BLaER1 treated with 17β-estradiol and CSF1 and Interleukin-3, amounts not matched to agents 10 nM and 100 nM (cell line): ENCODE measurements at regions not wholly inside any gene's neighbourhood (a gene's known extent, or its start where the extent isn't known, plus 50 kb on each side); places are given as distances from the start of the nearest gene placed in this dataset.

ENCODE experiments used
- H3K27ac ChIP-seq, 11 experiments: shearing (Covaris generic); formaldehyde crosslinking; 2 replicates each; pipeline ENCODE4 v1.8.1; 2022
- H3K27me3 ChIP-seq, 11 experiments: shearing (Covaris generic); formaldehyde crosslinking; 2 replicates each; pipeline ENCODE4 v1.8.1; 2022
- H3K36me3 ChIP-seq, 11 experiments: shearing (Covaris generic); formaldehyde crosslinking; 2 replicates each; pipeline ENCODE4 v1.8.1; 2022
- H3K4me1 ChIP-seq, 10 experiments: shearing (Covaris generic); formaldehyde crosslinking; 2 replicates each; pipeline ENCODE4 v1.8.1; 2022
- H3K4me2 ChIP-seq, 11 experiments: shearing (Covaris generic); formaldehyde crosslinking; 2 replicates each; pipeline ENCODE4 v1.8.1; 2022
- H3K4me3 ChIP-seq, 10 experiments: shearing (Covaris generic); formaldehyde crosslinking; 2 replicates each; pipeline ENCODE4 v1.8.1; 2022
- H3K9ac ChIP-seq, 11 experiments: shearing (Covaris generic); formaldehyde crosslinking; 2 replicates each; pipeline ENCODE4 v1.8.1; 2022
- H3K9me3 ChIP-seq, 11 experiments: shearing (Covaris generic); formaldehyde crosslinking; replicated peaks in 1 of 11; 2 replicates each; pipeline ENCODE4 v1.8.1; 2022
- H4K20me1 ChIP-seq, 11 experiments: shearing (Covaris generic); formaldehyde crosslinking; 2 replicates each; pipeline ENCODE4 v1.8.1; 2022
- Cebpa-rat ChIP-seq, 11 experiments: shearing (Covaris generic); IDR thresholded peaks; 2 replicates each; pipeline ENCODE4 v1.8.1; 2022

GRCh38 chr6:149168968-149169367 is 148.5 kb upstream of the TAB2 start:
- peak overlapping the region in 8 of 11 experiments; percentile 18 to 53 (median 42); a peak in 16 of 22 replicates for H3K27ac ChIP-seq
- peak overlapping the region; percentile 74 to 90 (median 86) for H3K4me2 ChIP-seq
- peak overlapping the region in 8 of 10 experiments; percentile 2 to 34 (median 23); a peak in 10 of 20 replicates for H3K4me3 ChIP-seq
- peaks cover 0 to 19% (median 4%) of the 10 kb centered on the region in 11 experiments; a peak in 6 of 22 replicates for H3K9me3 ChIP-seq
- no peaks in the 10 kb centered on the region for H3K36me3 ChIP-seq
- no peak for TF ChIP-seq Cebpa-rat (IDR thresholded peaks at IDR 0.05)
- H3K4me1 ChIP-seq: peaks cover 32 to 66% (median 43%) of the 10 kb centered on the region in 10 experiments
- no peaks in the 10 kb centered on the region for H3K27me3 ChIP-seq
- no peaks in the 10 kb centered on the region for H4K20me1 ChIP-seq
- H3K9ac ChIP-seq: peak overlapping the region in 4 of 11 experiments; percentile 6 to 26 (median 16); a peak in 3 of 22 replicates

- Histone ChIP-seq H3K27ac (peak overlapping the region in 4 of 11 experiments; percentile 18 to 53 (median 33); a peak in 6 of 22 replicates), H3K9ac (peak overlapping the region in 1 of 11 experiments; percentile 6; a peak in 1 of 22 replicates), H3K36me3 (no peaks in the 10 kb centered on the region), H3K4me2 (peak overlapping the region; percentile 74 to 90 (median 86)), H3K4me1 (peaks cover 32 to 66% (median 42%) of the 10 kb centered on the region in 10 experiments), H3K9me3 (peaks cover 0 to 19% (median 4%) of the 10 kb centered on the region in 11 experiments; a peak in 5 of 22 replicates), H4K20me1 (no peaks in the 10 kb centered on the region), H3K27me3 (no peaks in the 10 kb centered on the region), H3K4me3 (peak overlapping the region in 1 of 10 experiments; percentile 30; a peak in 1 of 20 replicates)
- TF ChIP-seq Cebpa-rat (IDR thresholded peaks at IDR 0.05): no peak
Observed at GRCh38 chr6:149169761-149170511, 147.6 kb upstream of the TAB2 start.

- Histone ChIP-seq H3K27me3 (no peaks in the 10 kb centered on the region), H3K9me3 (peaks cover 0 to 19% (median 4%) of the 10 kb centered on the region in 11 experiments; a peak in 5 of 22 replicates), H3K4me2 (peak overlapping the region in 2 of 11 experiments; percentile 14 to 86; a peak in 1 of 22 replicates), H4K20me1 (no peaks in the 10 kb centered on the region), H3K36me3 (no peaks in the 10 kb centered on the region), H3K4me3 (no peak overlapping the region), H3K9ac (no peak overlapping the region), H3K4me1 (peaks cover 32 to 62% (median 42%) of the 10 kb centered on the region in 10 experiments), H3K27ac (no peak overlapping the region)
- TF ChIP-seq Cebpa-rat (IDR thresholded peaks at IDR 0.05): no peak
Observed at GRCh38 chr6:149170564-149171452, 146.7 kb upstream of the TAB2 start.

GRCh38 chr6:149173222-149173621 is 144.3 kb upstream of the TAB2 start:
- no peak for TF ChIP-seq Cebpa-rat (IDR thresholded peaks at IDR 0.05)
- Histone ChIP-seq H3K4me2 (no peak overlapping the region), H3K4me3 (no peak overlapping the region), H3K27me3 (no peaks in the 10 kb centered on the region), H4K20me1 (no peaks in the 10 kb centered on the region), H3K27ac (no peak overlapping the region), H3K9ac (no peak overlapping the region), H3K9me3 (peaks cover 0 to 32% (median 11%) of the 10 kb centered on the region in 11 experiments; a peak in 11 of 22 replicates), H3K4me1 (peaks cover 20 to 39% (median 23%) of the 10 kb centered on the region in 10 experiments), H3K36me3 (no peaks in the 10 kb centered on the region)

- Histone ChIP-seq H3K4me1 (peaks cover 13 to 34% (median 18%) of the 10 kb centered on the region in 10 experiments), H3K27ac (no peak overlapping the region), H3K36me3 (no peaks in the 10 kb centered on the region), H4K20me1 (no peaks in the 10 kb centered on the region), H3K4me2 (no peak overlapping the region), H3K9ac (no peak overlapping the region), H3K9me3 (peaks cover 0 to 37% (median 14%) of the 10 kb centered on the region in 11 experiments; a peak in 10 of 22 replicates), H3K27me3 (no peaks in the 10 kb centered on the region), H3K4me3 (no peak overlapping the region)
- TF ChIP-seq Cebpa-rat (IDR thresholded peaks at IDR 0.05): no peak
Observed at GRCh38 chr6:149174962-149175361, 142.6 kb upstream of the TAB2 start.

- no peak overlapping the region for H3K27ac ChIP-seq
- no peak overlapping the region for H3K4me3 ChIP-seq
- H4K20me1 ChIP-seq: no peaks in the 10 kb centered on the region
- H3K4me1 ChIP-seq: peaks cover 10 to 21% (median 12%) of the 10 kb centered on the region in 10 experiments
- H3K36me3 ChIP-seq: no peaks in the 10 kb centered on the region
- peaks cover 0 to 35% (median 14%) of the 10 kb centered on the region in 11 experiments; a peak in 13 of 22 replicates for H3K9me3 ChIP-seq
- H3K9ac ChIP-seq: no peak overlapping the region
- no peaks in the 10 kb centered on the region for H3K27me3 ChIP-seq
- TF ChIP-seq Cebpa-rat (IDR thresholded peaks at IDR 0.05): no peak
- no peak overlapping the region for H3K4me2 ChIP-seq
Observed at GRCh38 chr6:149176971-149177667, 140.4 kb upstream of the TAB2 start.

- Histone ChIP-seq H3K27me3 (no peaks in the 10 kb centered on the region), H3K4me2 (peak overlapping the region; percentile 14 to 55 (median 43); a peak in 19 of 22 replicates), H3K4me1 (peaks cover 10 to 27% (median 12%) of the 10 kb centered on the region in 10 experiments), H4K20me1 (no peaks in the 10 kb centered on the region), H3K9ac (no peak overlapping the region), H3K9me3 (peaks cover 5 to 32% (median 14%) of the 10 kb centered on the region in 11 experiments; a peak in 15 of 22 replicates), H3K27ac (no peak overlapping the region), H3K36me3 (no peaks in the 10 kb centered on the region), H3K4me3 (no peak overlapping the region)
- no peak for TF ChIP-seq Cebpa-rat (IDR thresholded peaks at IDR 0.05)
Observed at GRCh38 chr6:149179431-149179830, 138.1 kb upstream of the TAB2 start.

GRCh38 chr6:149181304-149181703 is 136.2 kb upstream of the TAB2 start:
- peaks cover 24 to 44% (median 30%) of the 10 kb centered on the region in 11 experiments for H3K9me3 ChIP-seq

More at GRCh38 chr6:149181304-149181703, 136.2 kb upstream of the TAB2 start:
- Histone ChIP-seq H3K4me1 (peaks cover 10 to 27% (median 12%) of the 10 kb centered on the region in 10 experiments), H3K4me2 (no peak overlapping the region), H3K4me3 (no peak overlapping the region), H3K9ac (no peak overlapping the region), H3K36me3 (no peaks in the 10 kb centered on the region), H3K27me3 (no peaks in the 10 kb centered on the region), H4K20me1 (no peaks in the 10 kb centered on the region), H3K27ac (no peak overlapping the region)
- no peak for TF ChIP-seq Cebpa-rat (IDR thresholded peaks at IDR 0.05)
